ENCODE measurements at regions not wholly inside any gene's neighbourhood (a gene's known extent, or its start where the extent isn't known, plus 50 kb on each side); places are given as distances from the start of the nearest gene placed in this dataset.
"Not testable (repeated sequence)": the region's sequence is repeated elsewhere in the genome, so short reads cannot be mapped to it uniquely, and the experiment has no call there.

GRCh38 chr9:92242260-92243136, 51.0 kb downstream of the IARS1 start:
- H3K36me3 ChIP-seq (ENCODE audit: control insufficient read depth in 1 of 2, insufficient read depth in 2 of 2, low read length in 2 of 2), result peaks cover 82 to 98% of the 10 kb centered on the region in 2 donors
- no peak overlapping the region for H3K4me3 ChIP-seq (ENCODE audit: low read depth in 1 of 2, low read length in 2 of 2)
- H3K9me3 ChIP-seq (ENCODE audit: control insufficient read depth in 1 of 2, low read length in 2 of 2), result no peaks in the 10 kb centered on the region
- H3K27me3 ChIP-seq (ENCODE audit: low read depth, low read length), result no peaks in the 10 kb centered on the region
- no peaks in the 10 kb centered on the region for H3K4me1 ChIP-seq (ENCODE audit: control insufficient read depth in 1 of 2, insufficient read depth in 2 of 2, low read length in 2 of 2)
- H3K27ac ChIP-seq (ENCODE audit: low read length), result peak overlapping the region; percentile 57

- Histone ChIP-seq H3K4me1 (ENCODE audit: control insufficient read depth in 1 of 2, insufficient read depth in 2 of 2, low read length in 2 of 2) (no peaks in the 10 kb centered on the region), H3K36me3 (ENCODE audit: control insufficient read depth in 1 of 2, insufficient read depth in 2 of 2, low read length in 2 of 2) (peaks cover 37 to 59% of the 10 kb centered on the region in 2 donors), H3K4me3 (ENCODE audit: low read depth in 1 of 2, low read length in 2 of 2) (no peak overlapping the region), H3K27ac (ENCODE audit: low read length) (no peak overlapping the region), H3K9me3 (ENCODE audit: control insufficient read depth in 1 of 2, low read length in 2 of 2) (no peaks in the 10 kb centered on the region), H3K27me3 (ENCODE audit: low read depth, low read length) (no peaks in the 10 kb centered on the region)
Measured at GRCh38 chr9:92236915-92237314, 56.6 kb downstream of the IARS1 start.

GRCh38 chr9:92236465-92236864, 57.0 kb downstream of the IARS1 start:
- H3K27me3 ChIP-seq (ENCODE audit: low read depth, low read length), result no peaks in the 10 kb centered on the region
- no peaks in the 10 kb centered on the region for H3K4me1 ChIP-seq (ENCODE audit: control insufficient read depth in 1 of 2, insufficient read depth in 2 of 2, low read length in 2 of 2)
- H3K36me3 ChIP-seq (ENCODE audit: control insufficient read depth in 1 of 2, insufficient read depth in 2 of 2, low read length in 2 of 2), result peaks cover 33 to 55% of the 10 kb centered on the region in 2 donors

GRCh38 chr9:92234514-92234913, 59.0 kb downstream of the IARS1 start:
- no peak overlapping the region for H3K4me3 ChIP-seq (ENCODE audit: low read depth in 1 of 2, low read length in 2 of 2)
- H3K36me3 ChIP-seq (ENCODE audit: control insufficient read depth in 1 of 2, insufficient read depth in 2 of 2, low read length in 2 of 2), result peaks cover 20 to 36% of the 10 kb centered on the region in 2 donors
- H3K27ac ChIP-seq (ENCODE audit: low read length), result no peak overlapping the region
- no peaks in the 10 kb centered on the region for H3K9me3 ChIP-seq (ENCODE audit: control insufficient read depth in 1 of 2, low read length in 2 of 2)
- H3K27me3 ChIP-seq (ENCODE audit: low read depth, low read length), result no peaks in the 10 kb centered on the region
- no peaks in the 10 kb centered on the region for H3K4me1 ChIP-seq (ENCODE audit: control insufficient read depth in 1 of 2, insufficient read depth in 2 of 2, low read length in 2 of 2)

More at GRCh38 chr9:92236465-92236864, 57.0 kb downstream of the IARS1 start:
- no peak overlapping the region for H3K4me3 ChIP-seq (ENCODE audit: low read depth in 1 of 2, low read length in 2 of 2)
- no peak overlapping the region for H3K27ac ChIP-seq (ENCODE audit: low read length)
- H3K9me3 ChIP-seq (ENCODE audit: control insufficient read depth in 1 of 2, low read length in 2 of 2), result no peaks in the 10 kb centered on the region

- H3K4me1 ChIP-seq (ENCODE audit: control insufficient read depth in 1 of 2, insufficient read depth in 2 of 2, low read length in 2 of 2), result no peaks in the 10 kb centered on the region
- no peaks in the 10 kb centered on the region for H3K27me3 ChIP-seq (ENCODE audit: low read depth, low read length)
- no peak overlapping the region for H3K27ac ChIP-seq (ENCODE audit: low read length)
- no peak overlapping the region for H3K4me3 ChIP-seq (ENCODE audit: low read depth in 1 of 2, low read length in 2 of 2)
- H3K9me3 ChIP-seq (ENCODE audit: control insufficient read depth in 1 of 2, low read length in 2 of 2), result no peaks in the 10 kb centered on the region
- peaks cover 15 to 28% of the 10 kb centered on the region in 2 donors for H3K36me3 ChIP-seq (ENCODE audit: control insufficient read depth in 1 of 2, insufficient read depth in 2 of 2, low read length in 2 of 2)
Measured at GRCh38 chr9:92232190-92232589, 61.3 kb downstream of the IARS1 start.

- Histone ChIP-seq H3K4me3 (ENCODE audit: low read depth in 1 of 2, low read length in 2 of 2) (no peak overlapping the region), H3K9me3 (ENCODE audit: control insufficient read depth in 1 of 2, low read length in 2 of 2) (no peaks in the 10 kb centered on the region), H3K36me3 (ENCODE audit: control insufficient read depth in 1 of 2, insufficient read depth in 2 of 2, low read length in 2 of 2) (peaks cover 18 to 35% of the 10 kb centered on the region in 2 donors), H3K27ac (ENCODE audit: low read length) (no peak overlapping the region), H3K4me1 (ENCODE audit: control insufficient read depth in 1 of 2, insufficient read depth in 2 of 2, low read length in 2 of 2) (no peaks in the 10 kb centered on the region), H3K27me3 (ENCODE audit: low read depth, low read length) (no peaks in the 10 kb centered on the region)
Measured at GRCh38 chr9:92228628-92229027, 64.9 kb downstream of the IARS1 start.

GRCh38 chr9:92224177-92224576, 69.3 kb downstream of the IARS1 start:
- Histone ChIP-seq H3K9me3 (ENCODE audit: control insufficient read depth in 1 of 2, low read length in 2 of 2) (no peaks in the 10 kb centered on the region), H3K27ac (ENCODE audit: low read length) (no peak overlapping the region), H3K36me3 (ENCODE audit: control insufficient read depth in 1 of 2, insufficient read depth in 2 of 2, low read length in 2 of 2) (peaks cover 40 to 59% of the 10 kb centered on the region in 2 donors), H3K27me3 (ENCODE audit: low read depth, low read length) (no peaks in the 10 kb centered on the region), H3K4me3 (ENCODE audit: low read depth in 1 of 2, low read length in 2 of 2) (no peak overlapping the region), H3K4me1 (ENCODE audit: control insufficient read depth in 1 of 2, insufficient read depth in 2 of 2, low read length in 2 of 2) (no peaks in the 10 kb centered on the region)

GRCh38 chr9:92223758-92224157, 69.7 kb downstream of the IARS1 start:
- Histone ChIP-seq H3K27ac (ENCODE audit: low read length) (no peak overlapping the region), H3K9me3 (ENCODE audit: control insufficient read depth in 1 of 2, low read length in 2 of 2) (no peaks in the 10 kb centered on the region), H3K27me3 (ENCODE audit: low read depth, low read length) (no peaks in the 10 kb centered on the region), H3K4me1 (ENCODE audit: control insufficient read depth in 1 of 2, insufficient read depth in 2 of 2, low read length in 2 of 2) (no peaks in the 10 kb centered on the region), H3K36me3 (ENCODE audit: control insufficient read depth in 1 of 2, insufficient read depth in 2 of 2, low read length in 2 of 2) (peaks cover 37 to 57% of the 10 kb centered on the region in 2 donors), H3K4me3 (ENCODE audit: low read depth in 1 of 2, low read length in 2 of 2) (no peak overlapping the region)

GRCh38 chr9:92208693-92209524, 84.6 kb downstream of the IARS1 start:
- Histone ChIP-seq H3K4me3 (ENCODE audit: low read depth in 1 of 2, low read length in 2 of 2) (no peak overlapping the region), H3K9me3 (ENCODE audit: control insufficient read depth in 1 of 2, low read length in 2 of 2) (no peaks in the 10 kb centered on the region), H3K36me3 (ENCODE audit: control insufficient read depth in 1 of 2, insufficient read depth in 2 of 2, low read length in 2 of 2) (peaks cover 32 to 33% of the 10 kb centered on the region in 2 donors), H3K4me1 (ENCODE audit: control insufficient read depth in 1 of 2, insufficient read depth in 2 of 2, low read length in 2 of 2) (peaks cover 0 to 5% of the 10 kb centered on the region in 2 donors), H3K27me3 (ENCODE audit: low read depth, low read length) (no peaks in the 10 kb centered on the region), H3K27ac (ENCODE audit: low read length) (no peak overlapping the region)

GRCh38 chr9:92206488-92206887, 87.0 kb downstream of the IARS1 start:
- Histone ChIP-seq H3K9me3 (ENCODE audit: control insufficient read depth in 1 of 2, low read length in 2 of 2) (no peaks in the 10 kb centered on the region), H3K36me3 (ENCODE audit: control insufficient read depth in 1 of 2, insufficient read depth in 2 of 2, low read length in 2 of 2) (peaks cover 25 to 30% of the 10 kb centered on the region in 2 donors), H3K27me3 (ENCODE audit: low read depth, low read length) (no peaks in the 10 kb centered on the region)

GRCh38 chr9:92203887-92204286, 88.7 kb upstream of the SPTLC1 start:
- H3K4me1 ChIP-seq (ENCODE audit: control insufficient read depth in 1 of 2, insufficient read depth in 2 of 2, low read length in 2 of 2); H3K27me3 ChIP-seq (ENCODE audit: low read depth, low read length); H3K4me3 ChIP-seq (ENCODE audit: low read depth in 1 of 2, low read length in 2 of 2); H3K36me3 ChIP-seq (ENCODE audit: control insufficient read depth in 1 of 2, insufficient read depth in 2 of 2, low read length in 2 of 2); H3K27ac ChIP-seq (ENCODE audit: low read length); H3K9me3 ChIP-seq (ENCODE audit: control insufficient read depth in 1 of 2, low read length in 2 of 2): not testable (repeated sequence)

More at GRCh38 chr9:92206488-92206887, 87.0 kb downstream of the IARS1 start:
- peaks cover 0 to 5% of the 10 kb centered on the region in 2 donors for H3K4me1 ChIP-seq (ENCODE audit: control insufficient read depth in 1 of 2, insufficient read depth in 2 of 2, low read length in 2 of 2)
- no peak overlapping the region for H3K4me3 ChIP-seq (ENCODE audit: low read depth in 1 of 2, low read length in 2 of 2)
- no peak overlapping the region for H3K27ac ChIP-seq (ENCODE audit: low read length)

Measured in muscle layer of duodenum (tissue), 2 donors.